Muscle of leg (tissue), 3 donors: ENCODE measurements at regions not wholly inside any gene's neighbourhood (a gene's known extent, or its start where the extent isn't known, plus 50 kb on each side); places are given as distances from the start of the nearest gene placed in this dataset.
"Not testable (repeated sequence)": the region's sequence is repeated elsewhere in the genome, so short reads cannot be mapped to it uniquely, and the experiment has no call there.

Experiments used
- DNase-seq: peaks from one replicate; pipeline ENCODE4 v3.0.0; 2013
- H3K27ac ChIP-seq: one replicate; pipeline ENCODE4 v1.5.1; 2013; ENCODE audit warnings: mild to moderate bottlenecking, low read length, control low read depth
- H3K27me3 ChIP-seq: one replicate; pipeline ENCODE4 v1.6.1; 2013; ENCODE audit warnings: low read length; ENCODE audit not compliant: control insufficient read depth, insufficient read depth
- H3K36me3 ChIP-seq: one replicate; pipeline ENCODE4 v1.6.1; 2013; ENCODE audit warnings: low read length; ENCODE audit not compliant: control insufficient read depth, insufficient read depth
- H3K4me1 ChIP-seq: one replicate; pipeline ENCODE4 v1.6.1; 2013; ENCODE audit warnings: low read length; ENCODE audit not compliant: control insufficient read depth, insufficient read depth
- H3K4me3 ChIP-seq: one replicate; pipeline ENCODE4 v1.5.1; 2013; ENCODE audit warnings: low read length, control low read depth
- H3K9me3 ChIP-seq: replicated peaks from 2 replicates; pipeline ENCODE4 v1.6.1; 2013; ENCODE audit warnings: low read depth, low read length; ENCODE audit not compliant: control insufficient read depth
- WGBS: methylation state at CpG from one replicate; pipeline ENCODE4 v1.1.5; 2013; ENCODE audit warnings: missing lambda C conversion rate; ENCODE audit not compliant: insufficient coverage; 5-methylcytosine and 5-hydroxymethylcytosine counted together

- Histone ChIP-seq H3K4me1 (no peaks in the 10 kb centered on the region), H3K4me3 (no peak overlapping the region), H3K27me3 (no peaks in the 10 kb centered on the region), H3K36me3 (no peaks in the 10 kb centered on the region), H3K27ac (no peak overlapping the region), H3K9me3 (no peaks in the 10 kb centered on the region)
- DNase-seq, result no peak
- WGBS, result no CpG with 5 or more reads among the region's 3 CpGs
These were observed 497.9 kb downstream of the IGSF11 start for GRCh38 chr3:118536764-118537163.

DNA sequence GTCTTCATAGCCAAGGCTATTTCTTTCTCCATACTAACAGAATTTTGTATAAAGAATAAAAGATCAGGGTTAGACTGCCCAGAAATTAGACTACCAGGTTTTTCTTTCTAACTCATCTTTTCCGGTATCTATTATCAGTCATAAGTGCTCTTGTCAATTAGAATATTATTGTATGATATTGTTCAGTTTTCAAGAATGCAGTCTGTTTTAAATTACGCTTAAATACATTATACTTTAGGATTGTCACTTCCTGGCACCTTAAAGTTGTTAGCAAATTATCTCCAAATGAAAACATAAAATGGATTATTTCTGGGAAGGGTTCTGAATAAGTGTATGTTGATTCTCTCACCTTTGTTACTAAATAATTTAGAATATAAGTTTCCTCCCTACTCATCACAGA lies 497.2 kb downstream of the IGSF11 start:
- Histone ChIP-seq H3K36me3 (no peaks in the 10 kb centered on the region), H3K27ac (no peak overlapping the region), H3K27me3 (no peaks in the 10 kb centered on the region), H3K9me3 (no peaks in the 10 kb centered on the region), H3K4me3 (no peak overlapping the region), H3K4me1 (no peaks in the 10 kb centered on the region)
- WGBS, result no CpG with 5 or more reads among the region's 2 CpGs
- DNase-seq, result no peak

DNA sequence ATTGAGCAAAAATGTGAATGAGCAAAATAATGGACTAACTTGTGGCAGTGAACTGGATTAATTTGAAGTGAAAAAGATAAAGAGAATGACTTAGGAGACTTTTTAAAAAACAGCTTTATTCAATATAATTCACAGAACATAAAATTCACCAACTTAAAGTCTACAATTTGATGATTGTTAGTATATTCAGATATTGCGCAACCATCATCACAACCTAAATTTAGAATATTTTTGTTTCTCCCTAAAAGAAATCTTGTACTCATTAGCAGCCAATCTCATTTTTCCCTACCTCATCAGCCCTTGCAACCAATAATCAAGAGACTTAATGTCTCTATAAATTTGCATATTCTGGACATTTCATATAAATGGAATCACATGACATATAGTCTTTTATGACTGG lies 496.5 kb downstream of the IGSF11 start:
- H3K9me3 ChIP-seq, result no peaks in the 10 kb centered on the region
- no peak overlapping the region for H3K4me3 ChIP-seq
- no CpG with 5 or more reads among the region's 1 CpG for whole genome bisulfite sequencing
- no peak overlapping the region for H3K27ac ChIP-seq
- no peak for DNase-seq
- no peaks in the 10 kb centered on the region for H3K27me3 ChIP-seq
- H3K36me3 ChIP-seq, result no peaks in the 10 kb centered on the region
- no peaks in the 10 kb centered on the region for H3K4me1 ChIP-seq

DNA sequence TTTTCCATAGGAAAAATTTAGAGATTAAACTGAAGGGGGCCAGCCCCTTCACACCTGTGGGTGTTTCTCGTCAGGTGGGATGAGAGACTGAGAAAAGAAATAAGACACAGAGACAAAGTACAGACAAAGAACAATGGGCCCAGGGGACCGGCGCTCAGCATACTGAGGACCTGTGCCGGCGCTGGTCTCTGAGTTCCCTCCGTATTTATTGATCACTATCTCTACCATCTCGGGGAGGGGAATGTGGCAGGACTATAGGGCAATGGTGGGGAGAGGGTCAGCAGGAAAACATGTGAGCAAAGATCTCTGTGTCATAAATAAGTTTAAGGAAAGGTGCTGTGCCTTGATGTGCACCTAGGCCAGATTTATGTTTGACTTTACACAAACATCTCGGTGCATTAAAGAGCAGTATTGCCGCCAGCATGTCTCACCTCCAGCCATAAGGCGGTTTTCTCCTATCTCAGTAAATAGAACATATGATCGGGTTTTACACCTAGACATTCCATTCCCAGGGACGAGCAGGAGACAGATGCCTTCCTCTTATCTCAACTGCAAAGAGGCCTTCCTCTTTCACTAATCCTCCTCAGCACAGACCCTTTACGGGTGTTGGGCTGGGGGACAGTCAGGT lies 494.7 kb downstream of the IGSF11 start:
- H3K4me1 ChIP-seq, DNase-seq, H3K36me3 ChIP-seq, H3K4me3 ChIP-seq, H3K27me3 ChIP-seq, H3K9me3 ChIP-seq, H3K27ac ChIP-seq: not testable (repeated sequence)
- WGBS, result 20% methylated on average over 1 of the region's 13 CpGs

GRCh38 chr3:118540448-118540821 lies 494.2 kb downstream of the IGSF11 start:
- not testable (repeated sequence) for H3K4me1 ChIP-seq, H3K27ac ChIP-seq, H3K36me3 ChIP-seq, H3K4me3 ChIP-seq, DNase-seq, H3K9me3 ChIP-seq, H3K27me3 ChIP-seq
- WGBS, result 67% methylated on average over 1 of the region's 5 CpGs

- Histone ChIP-seq H3K27ac (no peak overlapping the region), H3K4me1 (no peaks in the 10 kb centered on the region), H3K4me3 (no peak overlapping the region), H3K36me3 (no peaks in the 10 kb centered on the region), H3K27me3 (no peaks in the 10 kb centered on the region), H3K9me3 (no peaks in the 10 kb centered on the region)
- no peak for DNase-seq
- WGBS, result no CpG with 5 or more reads among the region's 1 CpG
These were observed 493.8 kb downstream of the IGSF11 start for GRCh38 chr3:118540826-118541225.

GRCh38 chr3:118541796-118542195 lies 492.9 kb downstream of the IGSF11 start:
- H3K36me3 ChIP-seq, result no peaks in the 10 kb centered on the region
- H3K4me1 ChIP-seq, result no peaks in the 10 kb centered on the region
- no peaks in the 10 kb centered on the region for H3K27me3 ChIP-seq
- no peaks in the 10 kb centered on the region for H3K9me3 ChIP-seq
- no peak overlapping the region for H3K4me3 ChIP-seq
- 86% methylated on average over 1 of the region's 2 CpGs for WGBS
- H3K27ac ChIP-seq, result no peak overlapping the region
- no peak for DNase-seq

- H3K27me3 ChIP-seq, result no peaks in the 10 kb centered on the region
- H3K9me3 ChIP-seq, result no peaks in the 10 kb centered on the region
- no peaks in the 10 kb centered on the region for H3K4me1 ChIP-seq
- H3K36me3 ChIP-seq, result no peaks in the 10 kb centered on the region
- 33% methylated on average over 1 of the region's 1 CpG for WGBS
- no peak overlapping the region for H3K27ac ChIP-seq
- no peak for DNase-seq
- no peak overlapping the region for H3K4me3 ChIP-seq
These were observed 490.8 kb downstream of the IGSF11 start for GRCh38 chr3:118543832-118544231.

- Histone ChIP-seq H3K27ac (no peak overlapping the region), H3K4me3 (no peak overlapping the region), H3K36me3 (no peaks in the 10 kb centered on the region), H3K9me3 (no peaks in the 10 kb centered on the region), H3K4me1 (no peaks in the 10 kb centered on the region), H3K27me3 (no peaks in the 10 kb centered on the region)
- DNase-seq, result no peak
- WGBS, result 73% methylated on average over 4 of the region's 5 CpGs
These were observed 490.2 kb downstream of the IGSF11 start for GRCh38 chr3:118544458-118544857.

- H3K9me3 ChIP-seq, result no peaks in the 10 kb centered on the region
- H3K4me1 ChIP-seq, result no peaks in the 10 kb centered on the region
- H3K4me3 ChIP-seq, result no peak overlapping the region
- no peak for DNase-seq
- H3K27ac ChIP-seq, result no peak overlapping the region
- no peaks in the 10 kb centered on the region for H3K27me3 ChIP-seq
- H3K36me3 ChIP-seq, result no peaks in the 10 kb centered on the region
- no CpG with 5 or more reads among the region's 4 CpGs for whole genome bisulfite sequencing
These were observed 486.2 kb downstream of the IGSF11 start for GRCh38 chr3:118548434-118548833.

- Histone ChIP-seq H3K4me3 (no peak overlapping the region), H3K27ac (peak overlapping the region; percentile 53), H3K9me3 (no peaks in the 10 kb centered on the region), H3K4me1 (no peaks in the 10 kb centered on the region), H3K36me3 (no peaks in the 10 kb centered on the region), H3K27me3 (no peaks in the 10 kb centered on the region)
- WGBS, result no CpG with 5 or more reads among the region's 2 CpGs
- DNase-seq, result peak; percentile 27
These were observed 484.5 kb downstream of the IGSF11 start for GRCh38 chr3:118550122-118550521.
